ENCODE measurements at regions not wholly inside any gene's neighbourhood (a gene's known extent, or its start where the extent isn't known, plus 50 kb on each side); places are given as distances from the start of the nearest gene placed in this dataset.

- TF ChIP-seq EZH2phosphoT487 (IDR thresholded peaks at IDR 0.05; ENCODE audit: low read depth) (no peak), CTCF (IDR thresholded peaks at IDR 0.05; ENCODE audit: low read depth, low read length) (no peak)
Measured at GRCh38 chr11:112662554-112662953, 298.7 kb upstream of the NCAM1 start.

Data from OCI-LY3 (cell line).